HUDEP-2 (cell line): ENCODE measurements at regions not wholly inside any gene's neighbourhood (a gene's known extent, or its start where the extent isn't known, plus 50 kb on each side); places are given as distances from the start of the nearest gene placed in this dataset.

Experiments
- DNase-seq, 76 experiments: peaks; one replicate each; lab custom pipeline; 2025; ENCODE audit not compliant: unreplicated experiment in 76 of 76; lab: John Stamatoyannopoulos, UW

DNA sequence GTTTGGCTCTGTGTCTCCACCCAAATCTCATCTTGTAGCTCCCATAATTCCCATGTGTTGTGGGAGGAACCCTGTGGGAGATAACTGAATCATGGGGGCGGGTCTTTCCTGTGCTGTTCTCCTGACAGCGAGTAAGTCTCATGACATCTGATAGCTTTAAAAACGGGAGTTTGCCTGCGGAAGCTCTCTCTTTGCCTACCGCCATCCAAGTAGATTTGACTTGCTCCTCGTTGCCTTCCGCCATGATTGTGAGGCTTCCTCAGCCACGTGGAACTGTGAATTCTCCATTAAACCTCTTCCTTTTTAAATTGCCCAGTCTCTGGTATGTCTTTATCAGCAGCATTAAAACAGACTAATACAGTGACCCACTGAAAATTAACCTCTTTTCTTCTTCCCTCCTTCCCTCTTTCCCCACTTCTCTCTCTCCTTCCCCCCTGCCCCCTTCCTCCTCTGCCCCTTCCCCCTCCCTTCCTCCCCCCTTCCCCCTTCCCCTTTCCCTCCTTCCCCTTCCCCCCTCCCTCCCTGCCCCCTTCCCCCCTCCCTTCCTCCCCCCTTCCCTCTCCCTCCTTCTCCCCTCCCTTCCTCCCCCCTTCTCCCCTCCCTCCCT, 818.8 kb downstream of the SLC4A3 start:
- no peak for DNase-seq

DNA sequence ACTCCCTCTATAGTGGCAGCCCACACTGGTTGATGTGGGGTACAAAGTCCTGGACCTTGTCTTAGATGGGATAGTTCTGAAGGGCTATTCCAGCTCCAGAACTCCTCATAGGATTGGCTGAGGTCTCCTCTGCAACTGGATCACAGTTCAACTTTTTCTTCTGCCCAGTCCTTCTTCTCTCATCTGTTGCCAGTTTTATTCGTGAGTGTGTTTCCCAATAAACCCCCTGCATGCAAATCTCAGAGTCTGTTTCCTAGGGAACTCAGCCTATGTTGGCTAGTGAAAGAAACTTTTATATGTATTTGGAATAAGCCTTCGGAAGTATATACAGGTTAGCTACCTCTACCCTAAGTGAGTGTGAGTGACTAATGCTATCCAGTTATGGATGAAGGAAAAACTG, 823.4 kb downstream of the SLC4A3 start:
- no peak for DNase-seq

- DNase-seq, result no peak
Observed at GRCh38 chr2:220451438-220451837, 824.0 kb downstream of the SLC4A3 start.

DNA sequence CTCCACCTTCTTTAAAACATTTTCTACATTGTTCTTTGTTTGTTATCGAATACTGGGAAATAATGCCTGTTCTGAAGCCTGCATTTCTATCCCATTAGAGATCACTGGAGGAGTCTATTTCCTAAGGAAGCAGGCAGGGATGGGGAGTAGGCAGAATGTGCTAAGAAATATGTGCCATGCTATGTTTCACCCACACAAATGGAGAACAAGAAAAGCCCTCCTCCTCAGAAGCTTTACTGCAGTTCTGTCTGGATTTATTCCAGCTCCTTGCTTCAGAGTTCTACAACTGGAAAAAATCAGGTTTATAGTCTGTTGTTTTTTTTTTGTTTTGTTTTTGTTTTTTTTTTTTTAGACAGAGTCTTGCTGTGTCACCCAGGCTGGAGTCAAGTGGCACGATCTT, 825.1 kb downstream of the SLC4A3 start:
- DNase-seq, result no peak

DNA sequence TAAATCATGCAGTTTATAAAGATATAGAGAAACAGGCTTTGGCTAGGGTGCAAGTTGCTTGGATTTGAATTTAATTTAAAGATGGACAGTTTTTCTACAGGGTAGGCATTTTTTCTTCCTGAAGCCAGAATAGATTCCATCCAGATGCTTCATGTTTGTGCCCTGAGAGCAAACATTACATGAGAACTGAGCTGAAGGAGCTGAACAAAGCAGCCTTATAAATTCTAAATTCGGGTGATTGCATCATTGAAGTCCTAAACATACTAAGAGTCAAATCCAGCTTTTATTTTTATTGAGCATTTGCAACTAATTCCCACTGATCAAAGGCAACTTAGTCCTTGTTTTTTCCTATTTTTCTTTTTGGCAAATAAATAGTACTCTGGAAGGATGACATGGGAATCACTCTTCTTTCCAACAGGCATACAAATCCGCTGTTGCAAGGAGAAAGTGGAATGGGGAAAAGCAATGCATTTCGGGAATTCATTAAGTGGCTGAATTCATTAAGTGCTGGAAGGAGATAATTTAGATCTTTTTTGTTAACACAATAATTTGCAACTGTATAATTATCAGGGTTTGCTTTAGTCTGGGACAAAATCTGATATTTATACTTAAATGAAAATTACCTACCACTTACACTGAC, 828.0 kb downstream of the SLC4A3 start:
- DNase-seq, result no peak

GRCh38 chr2:220458051-220458450, 830.6 kb downstream of the SLC4A3 start:
- DNase-seq, result no peak

GRCh38 chr2:220460257-220460985, 833.0 kb downstream of the SLC4A3 start:
- DNase-seq, result no peak

DNA sequence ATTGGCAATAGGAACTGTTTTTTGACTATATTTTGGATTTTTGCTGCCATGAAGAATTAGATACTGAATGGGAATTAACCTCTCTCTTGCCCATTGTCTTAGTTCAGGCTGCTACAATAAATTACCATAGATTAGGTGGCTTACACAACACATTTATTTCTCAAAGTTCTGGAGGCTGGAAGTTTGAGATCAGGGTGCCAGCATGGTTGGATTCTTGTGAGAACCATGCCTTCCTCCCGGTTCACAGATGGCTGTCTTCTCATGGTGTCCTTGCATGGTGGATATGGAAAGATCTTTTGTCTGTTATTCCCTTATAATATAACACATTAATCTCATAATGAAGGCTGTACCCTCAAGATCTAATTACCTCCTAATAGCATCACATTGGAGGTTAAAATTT, 836.4 kb downstream of the SLC4A3 start:
- no peak for DNase-seq

GRCh38 chr2:220465700-220466099, 838.3 kb downstream of the SLC4A3 start:
- no peak for DNase-seq

DNA sequence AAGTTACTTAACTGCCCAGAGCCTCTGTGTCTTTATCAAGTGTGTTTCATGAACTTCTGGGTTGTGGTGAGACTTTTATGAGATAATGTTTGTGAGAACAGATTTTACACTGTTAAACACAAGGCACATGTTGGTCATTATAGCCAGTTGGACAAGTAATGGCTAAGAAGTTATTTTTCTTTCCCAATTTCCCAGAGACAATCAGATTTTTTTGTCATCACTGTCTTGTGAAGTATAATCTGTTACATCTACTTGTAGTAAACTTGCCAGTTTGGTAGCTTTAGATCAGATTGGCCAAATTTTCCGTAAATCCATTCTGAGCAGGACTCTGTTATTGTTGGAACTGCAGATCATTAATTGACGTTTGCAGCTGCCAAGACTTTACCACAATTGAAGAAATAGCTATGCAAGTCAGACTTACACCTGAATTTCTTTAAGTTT, 838.8 kb downstream of the SLC4A3 start:
- DNase-seq, result no peak

- DNase-seq, result no peak
Observed at GRCh38 chr2:220469201-220469600, 841.8 kb downstream of the SLC4A3 start.

DNA sequence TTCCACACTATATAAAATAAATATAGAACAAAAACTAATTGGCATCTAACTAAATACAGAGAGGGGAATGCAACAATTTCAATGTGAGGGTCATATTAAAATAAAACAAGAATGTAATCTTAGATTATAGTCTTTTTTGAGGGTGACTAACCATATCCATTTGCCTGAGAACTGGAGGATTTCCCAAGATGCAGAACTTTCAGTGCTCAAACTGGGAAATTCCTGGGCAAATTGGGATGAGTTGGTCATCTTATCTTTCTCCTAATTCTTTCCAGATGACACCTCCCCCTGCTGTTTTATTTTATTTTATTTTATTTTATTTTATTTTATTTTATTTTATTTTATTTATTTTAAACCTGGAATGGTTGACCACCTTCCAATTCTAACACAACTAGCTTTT, 846.2 kb downstream of the SLC4A3 start:
- no peak for DNase-seq

DNA sequence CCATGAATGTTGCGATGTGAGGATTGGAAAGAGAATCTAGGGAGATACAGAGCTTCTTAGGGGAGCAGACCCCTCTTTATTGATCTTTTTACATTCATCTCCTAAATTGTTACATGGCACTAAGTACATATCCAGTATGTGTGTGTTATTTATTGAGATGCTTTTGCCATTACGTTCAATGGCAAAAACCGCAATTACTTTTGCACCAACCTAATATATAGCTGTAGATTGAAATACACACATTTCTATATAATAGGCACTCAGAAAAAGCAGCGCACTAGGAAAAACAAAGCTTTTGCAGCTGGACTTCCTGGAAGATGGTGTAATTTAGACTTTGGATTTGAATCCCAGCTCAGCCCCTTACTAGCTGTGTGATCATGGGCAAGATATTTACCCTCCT, 849.4 kb downstream of the SLC4A3 start:
- DNase-seq, result no peak

DNA sequence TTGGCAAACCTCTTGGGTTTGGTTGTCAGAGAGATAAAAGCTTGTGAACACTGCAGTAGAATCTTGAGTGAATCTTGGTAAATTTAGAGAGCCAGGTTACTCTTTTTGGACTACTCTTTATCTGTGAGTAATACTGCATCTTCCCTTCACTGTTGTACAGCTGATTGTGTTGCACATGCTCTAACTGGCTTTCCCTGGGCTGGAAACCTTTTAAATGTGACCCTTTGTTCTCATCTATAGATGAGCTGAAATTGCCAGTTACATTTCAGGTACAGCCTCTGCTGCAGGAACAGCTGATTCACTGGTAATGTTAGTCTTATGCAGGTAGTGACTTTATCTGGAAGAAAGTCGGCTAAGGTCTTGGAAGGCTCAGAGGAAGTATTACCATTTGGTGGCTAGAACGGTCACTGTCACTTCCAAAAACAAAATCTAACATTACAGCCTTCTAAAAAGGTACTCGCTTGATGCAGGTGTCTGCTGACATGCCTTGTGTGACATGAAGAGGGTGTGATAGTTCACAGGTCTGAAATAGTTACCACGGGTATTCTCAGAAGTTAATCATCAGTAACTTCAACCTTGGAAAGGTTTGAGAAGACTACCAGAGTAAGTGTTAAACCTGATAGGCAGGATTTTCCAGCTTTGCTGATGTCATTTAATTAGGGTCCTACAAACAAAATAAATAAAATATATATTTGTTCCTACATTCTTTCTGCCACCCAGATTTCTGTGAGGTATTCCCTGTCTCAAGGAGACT, 851.1 kb downstream of the SLC4A3 start:
- no peak for DNase-seq

GRCh38 chr2:220482716-220483115, 855.3 kb downstream of the SLC4A3 start:
- DNase-seq, result no peak

- no peak for DNase-seq
Observed at GRCh38 chr2:220489121-220489520, 861.7 kb downstream of the SLC4A3 start.

- DNase-seq, result no peak
Observed at GRCh38 chr2:220491670-220492069, 864.2 kb downstream of the SLC4A3 start.

DNA sequence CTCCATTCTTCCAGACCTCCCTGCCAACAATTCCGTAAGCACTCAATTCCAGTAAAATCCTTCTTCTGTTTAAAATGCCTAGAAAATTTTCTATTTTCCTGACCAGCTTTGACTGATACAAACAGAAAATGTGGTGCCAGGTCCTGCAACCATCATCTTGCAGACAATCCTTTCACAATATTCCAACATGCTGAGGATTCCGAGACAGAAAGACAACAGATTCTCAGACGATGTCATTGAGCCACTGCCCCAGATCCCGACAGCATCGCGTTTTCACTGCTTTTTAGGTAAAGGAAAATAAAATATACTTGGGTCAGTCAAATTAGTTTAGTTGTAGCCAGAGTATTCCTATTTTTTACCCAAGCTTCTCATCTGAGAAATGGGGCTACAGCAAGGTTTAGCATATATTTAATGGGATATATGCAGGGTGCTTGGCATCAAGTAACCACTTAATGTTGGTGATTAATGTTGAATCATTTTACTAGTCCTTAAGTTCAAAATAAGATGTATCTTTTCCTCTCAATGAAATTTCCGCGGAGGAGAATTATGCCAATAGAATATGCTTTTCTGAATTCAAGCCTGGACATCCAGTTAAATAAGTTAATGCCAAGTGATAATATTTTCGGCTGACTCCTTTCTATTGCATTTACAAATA, 866.6 kb downstream of the SLC4A3 start:
- no peak for DNase-seq

- DNase-seq, result no peak
Observed at GRCh38 chr2:220496513-220496912, 869.1 kb downstream of the SLC4A3 start.

GRCh38 chr2:220499225-220499624, 871.8 kb downstream of the SLC4A3 start:
- no peak for DNase-seq

DNA sequence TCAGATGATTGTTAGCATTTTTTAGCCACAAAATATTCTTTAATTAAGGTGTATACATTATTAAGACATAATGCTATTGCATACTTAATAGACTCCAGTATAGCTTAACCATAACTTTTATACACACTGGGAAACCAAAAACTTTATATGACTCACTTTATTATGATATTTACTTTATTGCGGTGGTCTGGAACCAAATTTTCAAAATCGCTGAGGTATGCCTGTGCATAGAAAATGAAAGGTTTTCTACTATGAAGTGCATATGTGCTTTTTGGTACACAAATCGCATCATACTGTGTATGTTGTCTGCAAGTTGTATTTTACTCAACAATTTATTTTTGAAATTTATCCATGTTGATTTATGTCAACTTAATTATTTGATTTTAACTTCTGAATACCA, 875.1 kb downstream of the SLC4A3 start:
- no peak for DNase-seq
